SK-N-SH treated with all-trans-retinoic acid at 6 μM for 48 hours (cell line): ENCODE measurements at regions not wholly inside any gene's neighbourhood (a gene's known extent, or its start where the extent isn't known, plus 50 kb on each side); places are given as distances from the start of the nearest gene placed in this dataset.
A peak's percentile ranks its signal among the peaks of the same experiment; 100 is the strongest.
"Not testable (repeated sequence)": the region's sequence is repeated elsewhere in the genome, so short reads cannot be mapped to it uniquely, and the experiment has no call there.

Source experiments
- ATAC-seq: fragments of 200-7000 bp; cut with Tn5 transposase; 3 replicates; pipeline ENCODE4 v1.9.1; 2020; ENCODE audit warnings: mild to moderate bottlenecking, moderate library complexity
- ARNTL ChIP-seq: fragments of 450-650 bp; formaldehyde crosslinking; IDR thresholded peaks from 2 replicates; pipeline ENCODE4 v1.5.0; 2020; ENCODE audit warnings: low read depth, mild to moderate bottlenecking, moderate library complexity, borderline replicate concordance
- BACH2 ChIP-seq: fragments of 250-450 bp; sonication (Bioruptor Pico); IDR thresholded peaks from 2 replicates; pipeline ENCODE4 v1.9.0; 2021; ENCODE audit warnings: mild to moderate bottlenecking, borderline replicate concordance
- CREB5 ChIP-seq: fragments of 250-450 bp; sonication (Bioruptor Pico); IDR thresholded peaks from 2 replicates; pipeline ENCODE4 v1.5.1; 2020; ENCODE audit warnings: low read depth, mild to moderate bottlenecking, moderate library complexity
- ESRRG ChIP-seq: fragments of 250-450 bp; sonication (Bioruptor Pico); IDR thresholded peaks from 2 replicates; pipeline ENCODE4 v1.6.1; 2021; ENCODE audit warnings: mild to moderate bottlenecking
- GLIS3 ChIP-seq: fragments of 250-450 bp; sonication (Bioruptor Pico); IDR thresholded peaks from 2 replicates; pipeline ENCODE4 v1.5.0; 2020; ENCODE audit warnings: mild to moderate bottlenecking, moderate library complexity
- PPARA ChIP-seq: fragments of 250-450 bp; sonication (Bioruptor Pico); IDR thresholded peaks from 2 replicates; pipeline ENCODE4 v1.5.0; 2020; ENCODE audit warnings: mild to moderate bottlenecking, borderline replicate concordance
- ZC3H10 ChIP-seq: fragments of 250-450 bp; sonication (Bioruptor Pico); IDR thresholded peaks from 2 replicates; pipeline ENCODE4 v1.5.1; 2021; ENCODE audit warnings: mild to moderate bottlenecking, moderate library complexity
- TF ChIP-seq, protein P1 (sequence below): fragments of 250-450 bp; sonication (Bioruptor Pico); IDR thresholded peaks from 2 replicates; pipeline ENCODE4 v1.5.1; 2021; ENCODE audit warnings: mild to moderate bottlenecking, moderate library complexity

DNA sequence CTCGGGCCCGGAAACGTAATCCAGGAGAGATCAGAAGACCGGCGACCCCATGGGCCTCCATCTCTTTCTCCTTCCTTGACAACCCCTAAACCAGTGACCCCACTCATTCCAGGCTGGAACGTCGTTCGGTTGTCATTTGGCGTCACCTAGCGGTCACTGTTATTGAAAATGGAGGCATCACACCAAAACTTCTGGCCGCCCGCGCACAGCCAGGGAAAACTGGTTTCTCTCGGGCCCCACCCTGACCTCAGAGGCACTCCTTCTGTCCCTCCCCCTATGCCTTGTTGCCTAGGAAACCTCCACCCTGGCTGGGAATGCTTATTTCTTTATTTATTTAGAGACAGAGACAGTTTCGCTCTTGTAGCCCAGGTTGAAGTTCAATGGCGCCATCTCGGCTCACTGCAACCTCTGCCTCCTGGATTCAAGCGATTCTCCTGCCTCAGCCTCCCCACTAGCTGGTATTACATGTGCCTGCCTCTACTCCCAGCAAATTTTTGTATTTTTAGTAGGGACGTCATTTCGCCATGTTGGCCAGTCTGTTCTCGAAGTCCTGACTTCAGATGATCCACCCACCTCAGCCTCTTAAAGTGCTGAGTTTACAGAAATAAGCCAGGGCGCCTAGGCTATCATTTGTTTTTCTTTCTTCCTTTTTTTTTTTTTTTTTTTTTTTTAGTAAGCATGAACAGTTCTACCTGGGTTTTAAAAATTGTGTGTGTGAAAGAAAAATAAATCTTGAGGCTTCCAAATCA, 2144.1 kb upstream of the TPTE start:
- ATAC-seq: peak; percentile 83

- ATAC-seq: peak; percentile 60
Measured at GRCh38 chr21:8380419-8381079, 2140.8 kb upstream of the TPTE start.

- ATAC-seq: peak; percentile 99
Measured at GRCh38 chr21:8388169-8388939, 2133.0 kb upstream of the TPTE start.

GRCh38 chr21:8388940-8389238, 2132.5 kb upstream of the TPTE start:
- ATAC-seq: peak; percentile 28; the same call in 2 of the 3 replicates

DNA sequence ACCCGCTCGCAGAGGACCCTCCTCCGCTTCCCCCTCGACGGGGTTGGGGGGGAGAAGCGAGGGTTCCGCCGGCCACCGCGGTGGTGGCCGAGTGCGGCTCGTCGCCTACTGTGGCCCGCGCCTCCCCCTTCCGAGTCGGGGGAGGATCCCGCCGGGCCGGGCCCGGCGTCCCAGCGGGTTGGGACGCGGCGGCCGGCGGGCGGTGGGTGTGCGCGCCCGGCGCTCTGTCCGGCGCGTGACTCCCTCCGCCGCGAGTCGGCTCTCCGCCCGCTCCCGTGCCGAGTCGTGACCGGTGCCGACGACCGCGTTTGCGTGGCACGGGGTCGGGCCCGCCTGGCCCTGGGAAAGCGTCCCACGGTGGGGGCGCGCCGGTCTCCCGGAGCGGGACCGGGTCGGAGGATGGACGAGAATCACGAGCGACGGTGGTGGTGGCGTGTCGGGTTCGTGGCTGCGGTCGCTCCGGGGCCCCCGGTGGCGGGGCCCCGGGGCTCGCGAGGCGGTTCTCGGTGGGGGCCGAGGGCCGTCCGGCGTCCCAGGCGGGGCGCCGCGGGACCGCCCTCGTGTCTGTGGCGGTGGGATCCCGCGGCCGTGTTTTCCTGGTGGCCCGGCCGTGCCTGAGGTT, 2130.7 kb upstream of the TPTE start:
- not testable (repeated sequence) for ATAC-seq

- not testable (repeated sequence) for ATAC-seq
Measured at GRCh38 chr21:8394380-8394779, 2127.0 kb upstream of the TPTE start.

DNA sequence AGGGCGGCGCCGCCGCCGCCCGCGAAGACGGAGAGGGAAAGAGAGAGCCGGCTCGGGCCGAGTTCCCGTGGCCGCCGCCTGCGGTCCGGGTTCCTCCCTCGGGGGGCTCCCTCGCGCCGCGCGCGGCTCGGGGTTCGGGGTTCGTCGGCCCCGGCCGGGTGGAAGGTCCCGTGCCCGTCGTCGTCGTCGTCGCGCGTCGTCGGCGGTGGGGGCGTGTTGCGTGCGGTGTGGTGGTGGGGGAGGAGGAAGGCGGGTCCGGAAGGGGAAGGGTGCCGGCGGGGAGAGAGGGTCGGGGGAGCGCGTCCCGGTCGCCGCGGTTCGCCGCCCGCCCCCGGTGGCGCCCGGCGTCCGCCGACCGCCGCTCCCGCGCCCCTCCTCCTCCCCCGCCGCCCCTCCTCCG, 2125.4 kb upstream of the TPTE start:
- ATAC-seq: not testable (repeated sequence)

DNA sequence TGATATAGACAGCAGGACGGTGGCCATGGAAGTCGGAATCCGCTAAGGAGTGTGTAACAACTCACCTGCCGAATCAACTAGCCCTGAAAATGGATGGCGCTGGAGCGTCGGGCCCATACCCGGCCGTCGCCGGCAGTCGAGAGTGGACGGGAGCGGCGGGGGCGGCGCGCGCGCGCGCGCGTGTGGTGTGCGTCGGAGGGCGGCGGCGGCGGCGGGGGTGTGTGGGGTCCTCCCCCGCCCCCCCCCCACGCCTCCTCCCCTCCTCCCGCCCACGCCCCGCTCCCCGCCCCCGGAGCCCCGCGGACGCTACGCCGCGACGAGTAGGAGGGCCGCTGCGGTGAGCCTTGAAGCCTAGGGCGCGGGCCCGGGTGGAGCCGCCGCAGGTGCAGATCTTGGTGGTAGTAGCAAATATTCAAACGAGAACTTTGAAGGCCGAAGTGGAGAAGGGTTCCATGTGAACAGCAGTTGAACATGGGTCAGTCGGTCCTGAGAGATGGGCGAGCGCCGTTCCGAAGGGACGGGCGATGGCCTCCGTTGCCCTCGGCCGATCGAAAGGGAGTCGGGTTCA, 2122.4 kb upstream of the TPTE start:
- ATAC-seq: 0 out of 3 replicates have a peak, but pooled peaks have one; percentile 37

DNA sequence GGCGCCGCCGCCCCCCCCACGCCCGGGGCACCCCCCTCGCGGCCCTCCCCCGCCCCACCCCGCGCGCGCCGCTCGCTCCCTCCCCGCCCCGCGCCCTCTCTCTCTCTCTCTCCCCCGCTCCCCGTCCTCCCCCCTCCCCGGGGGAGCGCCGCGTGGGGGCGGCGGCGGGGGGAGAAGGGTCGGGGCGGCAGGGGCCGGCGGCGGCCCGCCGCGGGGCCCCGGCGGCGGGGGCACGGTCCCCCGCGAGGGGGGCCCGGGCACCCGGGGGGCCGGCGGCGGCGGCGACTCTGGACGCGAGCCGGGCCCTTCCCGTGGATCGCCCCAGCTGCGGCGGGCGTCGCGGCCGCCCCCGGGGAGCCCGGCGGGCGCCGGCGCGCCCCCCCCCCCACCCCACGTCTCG, 2121.5 kb upstream of the TPTE start:
- ATAC-seq: not testable (repeated sequence)

DNA sequence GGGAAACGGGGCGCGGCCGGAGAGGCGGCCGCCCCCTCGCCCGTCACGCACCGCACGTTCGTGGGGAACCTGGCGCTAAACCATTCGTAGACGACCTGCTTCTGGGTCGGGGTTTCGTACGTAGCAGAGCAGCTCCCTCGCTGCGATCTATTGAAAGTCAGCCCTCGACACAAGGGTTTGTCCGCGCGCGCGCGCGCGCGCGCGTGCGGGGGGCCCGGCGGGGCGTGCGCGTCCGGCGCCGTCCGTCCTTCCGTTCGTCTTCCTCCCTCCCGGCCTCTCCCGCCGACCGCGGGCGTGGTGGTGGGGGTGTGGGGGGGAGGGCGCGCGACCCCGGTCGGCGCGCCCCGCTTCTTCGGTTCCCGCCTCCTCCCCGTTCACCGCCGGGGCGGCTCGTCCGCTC, 2119.6 kb upstream of the TPTE start:
- ATAC-seq: not testable (repeated sequence)

DNA sequence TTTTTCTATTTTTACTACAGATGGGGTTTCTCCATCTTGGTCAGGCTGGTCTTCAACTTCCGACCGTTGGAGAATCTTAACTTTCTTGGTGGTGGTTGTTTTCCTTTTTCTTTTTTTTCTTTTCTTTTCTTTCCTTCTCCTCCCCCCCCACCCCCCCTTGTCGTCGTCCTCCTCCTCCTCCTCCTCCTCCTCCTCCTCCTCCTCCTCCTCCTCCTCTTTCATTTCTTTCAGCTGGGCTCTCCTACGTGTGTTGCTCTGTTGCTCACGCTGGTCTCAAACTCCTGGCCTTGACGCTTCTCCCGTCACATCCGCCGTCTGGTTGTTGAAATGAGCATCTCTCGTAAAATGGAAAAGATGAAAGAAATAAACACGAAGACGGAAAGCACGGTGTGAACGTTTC, 2115.1 kb upstream of the TPTE start:
- not testable (repeated sequence) for ATAC-seq

DNA sequence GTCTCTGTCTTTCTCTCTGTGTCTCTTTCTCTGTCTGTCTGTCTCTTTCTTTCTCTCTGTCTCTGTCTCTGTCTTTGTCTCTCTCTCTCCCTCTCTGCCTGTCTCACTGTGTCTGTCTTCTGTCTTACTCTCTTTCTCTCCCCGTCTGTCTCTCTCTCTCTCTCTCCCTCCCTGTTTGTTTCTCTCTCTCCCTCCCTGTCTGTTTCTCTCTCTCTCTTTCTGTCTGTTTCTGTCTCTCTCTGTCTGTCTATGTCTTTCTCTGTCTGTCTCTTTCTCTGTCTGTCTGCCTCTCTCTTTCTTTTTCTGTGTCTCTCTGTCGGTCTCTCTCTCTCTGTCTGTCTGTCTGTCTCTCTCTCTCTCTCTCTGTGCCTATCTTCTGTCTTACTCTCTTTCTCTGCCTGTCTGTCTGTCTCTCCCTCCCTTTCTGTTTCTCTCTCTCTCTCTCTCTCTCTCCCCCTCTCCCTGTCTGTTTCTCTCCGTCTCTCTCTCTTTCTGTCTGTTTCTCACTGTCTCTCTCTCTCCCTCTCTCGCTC, 2110.2 kb upstream of the TPTE start:
- peak; percentile 37; the same call in 2 of the 3 replicates for ATAC-seq

DNA sequence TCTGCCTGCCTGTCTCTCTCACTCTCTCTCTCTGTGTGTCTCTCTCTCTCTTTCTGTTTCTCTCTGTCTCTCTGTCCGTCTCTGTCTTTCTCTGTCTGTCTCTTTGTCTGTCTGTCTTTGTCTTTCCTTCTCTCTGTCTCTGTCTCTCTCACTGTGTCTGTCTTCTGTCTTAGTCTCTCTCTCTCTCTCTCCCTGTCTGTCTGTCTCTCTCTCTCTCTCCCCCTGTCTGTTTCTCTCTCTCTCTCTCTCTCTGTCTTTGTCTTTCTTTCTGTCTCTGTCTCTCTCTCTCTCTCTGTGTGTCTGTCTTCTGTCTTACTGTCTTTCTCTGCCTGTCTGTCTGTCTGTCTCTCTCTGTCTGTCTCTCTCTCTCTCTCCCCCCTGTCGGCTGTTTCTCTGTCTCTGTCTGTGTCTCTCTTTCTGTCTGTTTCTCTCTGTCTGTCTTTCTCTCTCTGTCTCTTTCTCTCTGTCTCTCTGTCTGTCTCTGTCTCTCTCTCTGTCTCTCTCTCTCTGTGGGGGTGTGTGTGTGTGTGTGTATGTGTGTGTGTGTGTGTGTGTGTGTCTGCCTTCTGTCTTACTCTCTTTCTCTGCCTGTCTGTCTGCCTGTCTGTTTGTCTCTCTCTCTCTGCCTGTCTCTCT, 2101.3 kb upstream of the TPTE start:
- ATAC-seq: peak; percentile 94
- 0 out of 2 replicates have a peak, but pooled peaks have one; percentile 45 for TF ChIP-seq GLIS3 (CRISPR knock-in tag)
- peak; percentile 52; the same call in 1 of the 2 replicates for TF ChIP-seq CREB5 (CRISPR knock-in tag)
- TF ChIP-seq, protein P1, sequence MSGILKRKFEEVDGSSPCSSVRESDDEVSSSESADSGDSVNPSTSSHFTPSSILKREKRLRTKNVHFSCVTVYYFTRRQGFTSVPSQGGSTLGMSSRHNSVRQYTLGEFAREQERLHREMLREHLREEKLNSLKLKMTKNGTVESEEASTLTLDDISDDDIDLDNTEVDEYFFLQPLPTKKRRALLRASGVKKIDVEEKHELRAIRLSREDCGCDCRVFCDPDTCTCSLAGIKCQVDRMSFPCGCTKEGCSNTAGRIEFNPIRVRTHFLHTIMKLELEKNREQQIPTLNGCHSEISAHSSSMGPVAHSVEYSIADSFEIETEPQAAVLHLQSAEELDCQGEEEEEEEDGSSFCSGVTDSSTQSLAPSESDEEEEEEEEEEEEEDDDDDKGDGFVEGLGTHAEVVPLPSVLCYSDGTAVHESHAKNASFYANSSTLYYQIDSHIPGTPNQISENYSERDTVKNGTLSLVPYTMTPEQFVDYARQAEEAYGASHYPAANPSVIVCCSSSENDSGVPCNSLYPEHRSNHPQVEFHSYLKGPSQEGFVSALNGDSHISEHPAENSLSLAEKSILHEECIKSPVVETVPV (CRISPR knock-in tag): peak; percentile 89; the same call in 1 of the 2 replicates
- TF ChIP-seq BACH2 (CRISPR knock-in tag): 0 out of 2 replicates have a peak, but pooled peaks have one; percentile 43
- peak; percentile 61; the same call in 1 of the 2 replicates for TF ChIP-seq ARNTL (CRISPR knock-in tag)
- TF ChIP-seq ZC3H10: peak; percentile 45
- TF ChIP-seq PPARA (CRISPR knock-in tag): peak; percentile 68; the same call in 1 of the 2 replicates
- peak; percentile 62; the same call in 1 of the 2 replicates for TF ChIP-seq ESRRG

GRCh38 chr21:8427790-8428667, 2093.4 kb upstream of the TPTE start:
- peak; percentile 82 for ATAC-seq
